Upper lobe of left lung (tissue), 4 donors: ENCODE measurements at regions not wholly inside any gene's neighbourhood (a gene's known extent, or its start where the extent isn't known, plus 50 kb on each side); places are given as distances from the start of the nearest gene placed in this dataset.

ENCODE experiments used
- CTCF ChIP-seq, 6 experiments: fragments of 450-650 bp in 4 of 6; fragments of 200-600 bp in 2 of 6; sonication (generic) in 2 of 6; IDR thresholded peaks; one replicate each; pipeline ENCODE4 v1.5.1; 2016 to 2019; ENCODE audit warnings: antibody characterized with exemption in 6 of 6
- EP300 ChIP-seq, 4 donors: sonication (generic); formaldehyde crosslinking; IDR thresholded peaks; one replicate each; pipeline ENCODE4 v1.5.1; 2017; ENCODE audit warnings: antibody characterized with exemption in 4 of 4, control low read depth in 2 of 4
- POLR2A ChIP-seq, 4 donors: fragments of 450-650 bp; IDR thresholded peaks; one replicate each; pipeline ENCODE4 v1.5.1; 2016 to 2017; ENCODE audit warnings: antibody characterized with exemption in 4 of 4, mild to moderate bottlenecking in 2 of 4

GRCh38 chr5:92662741-92663140 is 918.3 kb downstream of the NR2F1-AS1 start:
- no peak for TF ChIP-seq CTCF (IDR thresholded peaks at IDR 0.05)
- no peak for TF ChIP-seq POLR2A (IDR thresholded peaks at IDR 0.05)
- TF ChIP-seq EP300 (IDR thresholded peaks at IDR 0.05): no peak
